SH-SY5Y (cell line): ENCODE measurements at regions not wholly inside any gene's neighbourhood (a gene's known extent, or its start where the extent isn't known, plus 50 kb on each side); places are given as distances from the start of the nearest gene placed in this dataset.

Experiments
- GATA2 ChIP-seq: IDR thresholded peaks from 2 replicates; pipeline ENCODE4 v1.6.1; 2011; ENCODE audit warnings: mild to moderate bottlenecking, low read depth, low read length
- GATA3 ChIP-seq: IDR thresholded peaks from 2 replicates; pipeline ENCODE4 v1.6.1; 2011; ENCODE audit warnings: low read depth, mild to moderate bottlenecking, low read length, moderate library complexity

GRCh38 chr16:85169333-85170065 is 57.2 kb upstream of the CIBAR2 start:
- TF ChIP-seq GATA2 (no peak), GATA3 (no peak)
